Endothelial cell (in vitro differentiated cells): ENCODE measurements at regions not wholly inside any gene's neighbourhood (a gene's known extent, or its start where the extent isn't known, plus 50 kb on each side); places are given as distances from the start of the nearest gene placed in this dataset.

Experiments used
- DNase-seq: peaks from one replicate; pipeline ENCODE4 v3.0.0; 2021; ENCODE audit warnings: low spot score
- H3K27ac Mint-ChIP-seq: one replicate; pipeline ENCODE4 v1.8.0; 2021; ENCODE audit warnings: mixed read lengths, inconsistent platforms; ENCODE audit not compliant: unreplicated experiment
- H3K27me3 Mint-ChIP-seq: one replicate; pipeline ENCODE4 v1.8.0; 2021; ENCODE audit warnings: mild to moderate bottlenecking, moderate library complexity, mixed read lengths, inconsistent platforms; ENCODE audit not compliant: unreplicated experiment
- H3K36me3 Mint-ChIP-seq: one replicate; pipeline ENCODE4 v1.8.0; 2021; ENCODE audit warnings: mild to moderate bottlenecking, low read depth, mixed read lengths, inconsistent platforms; ENCODE audit not compliant: unreplicated experiment
- H3K4me1 Mint-ChIP-seq: one replicate; pipeline ENCODE4 v1.8.0; 2021; ENCODE audit warnings: mild to moderate bottlenecking, mixed read lengths, inconsistent platforms; ENCODE audit not compliant: unreplicated experiment
- H3K4me3 Mint-ChIP-seq: one replicate; pipeline ENCODE4 v1.8.0; 2021; ENCODE audit warnings: mild to moderate bottlenecking, mixed read lengths, inconsistent platforms; ENCODE audit not compliant: unreplicated experiment
- H3K9me3 Mint-ChIP-seq: one replicate; pipeline ENCODE4 v1.8.0; 2021; ENCODE audit warnings: mixed read lengths, inconsistent platforms; ENCODE audit not compliant: unreplicated experiment
- TF ChIP-seq, protein P1 (sequence below): fragments of 200-600 bp; sonication (generic); IDR thresholded peaks from one replicate; pipeline ENCODE4 v1.5.0; 2021; ENCODE audit warnings: antibody characterized with exemption; ENCODE audit not compliant: unreplicated experiment

DNA sequence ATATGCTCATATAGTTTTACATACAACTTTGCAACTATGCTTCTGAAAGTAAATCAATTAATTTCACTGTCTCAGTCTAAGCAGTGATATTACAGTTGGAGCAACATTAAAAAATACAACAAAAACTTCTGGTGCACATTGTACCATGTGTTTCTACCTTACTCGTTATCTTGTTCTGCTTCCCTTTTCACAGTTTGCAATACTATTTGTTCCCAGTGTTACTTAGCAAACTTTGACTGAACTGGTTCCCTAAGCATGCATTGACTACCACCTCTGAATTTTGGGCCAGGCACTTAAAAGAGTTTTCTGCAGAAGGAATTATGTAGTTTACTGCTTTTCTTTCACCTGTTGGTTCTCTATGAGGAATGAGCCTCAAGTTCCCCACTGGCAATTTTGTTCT, 152.7 kb downstream of the SEC61B start:
- Mint-ChIP-seq H3K27ac (no peak overlapping the region), H3K36me3 (peaks cover 1% of the 10 kb centered on the region), H3K27me3 (no peaks in the 10 kb centered on the region), H3K4me1 (peaks cover 9% of the 10 kb centered on the region), H3K4me3 (no peak overlapping the region), H3K9me3 (no peaks in the 10 kb centered on the region)
- no peak for DNase-seq
- TF ChIP-seq, protein P1, sequence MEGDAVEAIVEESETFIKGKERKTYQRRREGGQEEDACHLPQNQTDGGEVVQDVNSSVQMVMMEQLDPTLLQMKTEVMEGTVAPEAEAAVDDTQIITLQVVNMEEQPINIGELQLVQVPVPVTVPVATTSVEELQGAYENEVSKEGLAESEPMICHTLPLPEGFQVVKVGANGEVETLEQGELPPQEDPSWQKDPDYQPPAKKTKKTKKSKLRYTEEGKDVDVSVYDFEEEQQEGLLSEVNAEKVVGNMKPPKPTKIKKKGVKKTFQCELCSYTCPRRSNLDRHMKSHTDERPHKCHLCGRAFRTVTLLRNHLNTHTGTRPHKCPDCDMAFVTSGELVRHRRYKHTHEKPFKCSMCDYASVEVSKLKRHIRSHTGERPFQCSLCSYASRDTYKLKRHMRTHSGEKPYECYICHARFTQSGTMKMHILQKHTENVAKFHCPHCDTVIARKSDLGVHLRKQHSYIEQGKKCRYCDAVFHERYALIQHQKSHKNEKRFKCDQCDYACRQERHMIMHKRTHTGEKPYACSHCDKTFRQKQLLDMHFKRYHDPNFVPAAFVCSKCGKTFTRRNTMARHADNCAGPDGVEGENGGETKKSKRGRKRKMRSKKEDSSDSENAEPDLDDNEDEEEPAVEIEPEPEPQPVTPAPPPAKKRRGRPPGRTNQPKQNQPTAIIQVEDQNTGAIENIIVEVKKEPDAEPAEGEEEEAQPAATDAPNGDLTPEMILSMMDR, result no peak

DNA sequence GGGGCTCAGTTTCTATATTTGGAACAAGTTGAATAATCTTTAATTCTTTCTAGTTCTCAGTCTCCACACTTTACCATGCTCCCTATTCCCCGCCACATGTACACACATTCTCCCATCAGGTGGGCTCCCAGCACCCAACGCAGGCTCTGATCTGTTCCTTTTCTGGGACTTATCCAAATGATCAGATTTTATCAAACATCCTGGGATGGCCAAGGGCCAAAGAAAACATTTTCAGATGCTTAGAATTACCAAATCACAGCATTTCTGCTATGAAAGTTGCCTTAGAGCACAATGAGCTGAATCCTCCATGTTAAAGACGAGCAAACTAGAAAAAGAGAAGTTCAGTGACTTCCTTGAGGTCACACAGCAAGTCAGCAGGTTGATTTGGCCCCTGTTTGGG, 153.4 kb downstream of the SEC61B start:
- DNase-seq, result no peak
- Mint-ChIP-seq H3K27ac (no peak overlapping the region), H3K4me3 (no peak overlapping the region)

DNA sequence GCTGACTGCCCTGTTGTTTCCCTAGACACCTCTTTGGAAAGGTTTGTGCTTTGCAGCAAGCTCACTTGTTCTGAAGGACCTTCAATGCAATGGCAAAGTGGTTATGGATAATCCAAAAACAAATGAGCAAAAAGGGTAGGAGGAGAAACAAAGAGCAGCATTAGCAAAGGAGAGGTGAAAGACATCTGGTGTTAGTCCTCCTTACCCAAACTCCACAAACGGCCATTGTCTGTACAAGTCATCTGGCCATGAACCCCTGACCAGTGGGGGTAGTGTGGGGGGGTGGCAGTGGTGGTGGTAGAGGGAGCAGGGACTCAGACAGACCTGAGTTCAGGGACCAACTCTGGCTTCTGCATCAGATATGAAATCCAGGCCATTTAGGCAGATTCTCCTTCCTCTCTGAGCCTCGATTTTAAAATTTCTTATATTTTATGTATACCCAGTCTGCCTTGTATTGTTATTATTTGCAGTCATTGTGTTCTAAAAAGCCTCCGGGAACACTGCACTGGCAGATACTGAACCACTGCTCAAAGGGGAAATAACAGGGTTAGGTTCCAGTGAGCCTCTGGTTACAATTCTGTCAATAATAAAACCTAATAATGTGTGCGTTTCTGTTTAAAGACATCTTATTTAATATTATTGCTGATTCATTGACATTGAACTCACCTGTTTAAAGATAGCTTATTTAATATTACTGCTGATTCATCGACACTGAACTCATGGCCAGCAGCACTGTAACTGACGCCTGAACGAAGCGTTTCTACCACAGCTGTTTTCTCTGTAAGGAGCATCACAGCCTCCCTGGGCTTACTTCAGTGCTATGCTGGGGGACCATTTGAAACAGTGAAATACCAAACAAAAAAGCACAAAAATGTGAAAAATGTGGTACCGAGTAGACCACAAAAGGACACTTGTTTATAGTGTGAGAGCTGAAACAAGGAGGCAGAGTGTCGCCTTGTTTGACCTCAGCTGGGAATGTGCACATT, 156.0 kb downstream of the SEC61B start:
- DNase-seq, result no peak

More for the DNA sequence above, 153.4 kb downstream of the SEC61B start:
- Mint-ChIP-seq H3K36me3 (no peaks in the 10 kb centered on the region), H3K4me1 (peaks cover 6% of the 10 kb centered on the region), H3K9me3 (no peaks in the 10 kb centered on the region), H3K27me3 (no peaks in the 10 kb centered on the region)
- TF ChIP-seq, protein P1, result no peak

DNA sequence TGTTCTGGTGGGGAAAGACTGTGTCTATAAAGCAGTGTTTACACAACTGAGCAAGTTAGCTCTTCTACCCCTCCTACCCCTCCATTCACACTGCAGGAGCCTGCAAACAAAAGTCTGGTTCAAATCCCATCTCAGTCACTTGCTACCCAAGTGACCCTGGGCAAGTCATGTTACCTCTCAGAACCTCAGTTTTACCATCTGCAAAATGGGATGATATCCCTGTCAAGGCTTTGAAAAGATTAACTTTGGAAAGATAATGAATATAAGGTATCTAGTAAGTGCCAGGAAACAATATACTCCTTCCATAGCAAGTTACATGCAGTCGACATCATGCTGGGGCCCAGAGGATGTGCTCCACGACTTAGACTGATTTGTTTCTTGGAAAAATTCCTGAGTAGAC, 161.5 kb downstream of the SEC61B start:
- no peak for DNase-seq
- H3K36me3 Mint-ChIP-seq, result no peaks in the 10 kb centered on the region
- no peak overlapping the region for H3K4me3 Mint-ChIP-seq
- TF ChIP-seq, protein P1, result no peak
- H3K27me3 Mint-ChIP-seq, result peaks cover 5% of the 10 kb centered on the region
- no peaks in the 10 kb centered on the region for H3K4me1 Mint-ChIP-seq
- no peak overlapping the region for H3K27ac Mint-ChIP-seq
- no peaks in the 10 kb centered on the region for H3K9me3 Mint-ChIP-seq

More for the DNA sequence above, 156.0 kb downstream of the SEC61B start:
- no peak overlapping the region for H3K4me3 Mint-ChIP-seq
- peaks cover 3% of the 10 kb centered on the region for H3K27me3 Mint-ChIP-seq
- H3K27ac Mint-ChIP-seq, result no peak overlapping the region
- TF ChIP-seq, protein P1, result no peak
- H3K9me3 Mint-ChIP-seq, result no peaks in the 10 kb centered on the region
- no peaks in the 10 kb centered on the region for H3K4me1 Mint-ChIP-seq
- no peaks in the 10 kb centered on the region for H3K36me3 Mint-ChIP-seq

DNA sequence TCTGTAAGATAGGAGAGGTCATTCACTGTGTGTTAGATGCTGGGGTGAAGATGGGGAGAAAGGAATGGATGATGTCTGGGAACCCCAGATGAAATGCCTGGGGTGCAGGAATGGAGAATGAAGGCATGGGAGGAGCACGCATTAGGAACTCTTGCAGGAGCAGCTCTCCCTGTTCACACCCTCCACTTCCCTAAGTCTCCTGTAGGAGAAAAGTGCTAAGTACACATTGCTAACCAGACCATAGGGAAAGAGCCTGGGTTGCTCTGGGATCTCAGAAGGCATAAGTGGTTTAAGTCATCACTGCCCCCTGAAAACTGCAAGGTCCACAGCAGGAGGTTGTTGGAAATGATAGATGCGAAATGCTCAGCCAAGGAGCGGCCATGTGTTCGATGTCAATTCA, 163.1 kb downstream of the SEC61B start:
- Mint-ChIP-seq H3K27me3 (peaks cover 5% of the 10 kb centered on the region), H3K4me1 (no peaks in the 10 kb centered on the region), H3K27ac (no peak overlapping the region), H3K4me3 (no peak overlapping the region), H3K36me3 (no peaks in the 10 kb centered on the region), H3K9me3 (no peaks in the 10 kb centered on the region)
- DNase-seq, result no peak
- TF ChIP-seq, protein P1, result no peak
